Immature natural killer cell (primary cell): ENCODE measurements at regions not wholly inside any gene's neighbourhood (a gene's known extent, or its start where the extent isn't known, plus 50 kb on each side); places are given as distances from the start of the nearest gene placed in this dataset.

Experiments used
- DNase-seq, 3 donors: peaks; one replicate each; pipeline ENCODE4 v3.0.0; 2022; ENCODE audit warnings: mixed read lengths in 1 of 3
- H3K27ac Mint-ChIP-seq, 6 donors: one replicate each; pipeline ENCODE4 v1.8.0; 2020; ENCODE audit warnings: mixed read lengths in 6 of 6, mild to moderate bottlenecking in 5 of 6, inconsistent platforms in 4 of 6, moderate library complexity in 3 of 6
- H3K27me3 Mint-ChIP-seq, 3 donors: one replicate each; pipeline ENCODE4 v1.8.0; 2020 to 2021; ENCODE audit warnings: low read depth in 3 of 3, mild to moderate bottlenecking in 3 of 3, mixed read lengths in 3 of 3, moderate library complexity in 3 of 3, inconsistent platforms in 1 of 3
- H3K36me3 Mint-ChIP-seq, 3 donors: one replicate each; pipeline ENCODE4 v1.8.0; 2020; ENCODE audit warnings: mixed read lengths in 3 of 3, inconsistent platforms in 2 of 3, mild to moderate bottlenecking in 2 of 3
- H3K4me1 Mint-ChIP-seq, 2 donors: one replicate each; pipeline ENCODE4 v1.8.0; 2020; ENCODE audit warnings: inconsistent platforms in 2 of 2, mild to moderate bottlenecking in 2 of 2, mixed read lengths in 2 of 2, moderate library complexity in 1 of 2
- H3K4me3 Mint-ChIP-seq, 5 donors: one replicate each; pipeline ENCODE4 v1.8.0; 2020; ENCODE audit warnings: mild to moderate bottlenecking in 5 of 5, mixed read lengths in 5 of 5, inconsistent platforms in 3 of 5, moderate library complexity in 3 of 5
- H3K9me3 Mint-ChIP-seq, 6 donors: one replicate each; pipeline ENCODE4 v1.8.0; 2020; ENCODE audit warnings: mild to moderate bottlenecking in 6 of 6, mixed read lengths in 6 of 6, inconsistent platforms in 4 of 6, moderate library complexity in 3 of 6

- Mint-ChIP-seq H3K27me3 (peaks cover 2 to 21% (median 21%) of the 10 kb centered on the region in 3 donors), H3K27ac (peak overlapping the region in 3 of 6 donors; percentile 17 to 91 (median 35)), H3K4me3 (peak overlapping the region; percentile 86 to 93 (median 87))
These were observed 61.1 kb downstream of the SPATA31C2 start for GRCh38 chr9:88077071-88077617.

GRCh38 chr9:88076286-88077070 is 61.8 kb downstream of the SPATA31C2 start:
- peak; percentile 33 to 48 (median 36) for DNase-seq
- peaks cover 2 to 21% (median 21%) of the 10 kb centered on the region in 3 donors for H3K27me3 Mint-ChIP-seq

More at GRCh38 chr9:88077071-88077617, 61.1 kb downstream of the SPATA31C2 start:
- Mint-ChIP-seq H3K36me3 (no peaks in the 10 kb centered on the region), H3K9me3 (no peaks in the 10 kb centered on the region), H3K4me1 (peaks cover 10 to 19% of the 10 kb centered on the region in 2 donors)
- DNase-seq = no peak

GRCh38 chr9:88075966-88076285 is 62.3 kb downstream of the SPATA31C2 start:
- peaks cover 10 to 19% of the 10 kb centered on the region in 2 donors for H3K4me1 Mint-ChIP-seq
- no peaks in the 10 kb centered on the region for H3K36me3 Mint-ChIP-seq
- peak overlapping the region in 2 of 6 donors; percentile 17 to 83 for H3K27ac Mint-ChIP-seq
- DNase-seq = no peak
- H3K9me3 Mint-ChIP-seq = no peaks in the 10 kb centered on the region
- peak overlapping the region; percentile 86 to 93 (median 87) for H3K4me3 Mint-ChIP-seq
- H3K27me3 Mint-ChIP-seq = peaks cover 2 to 21% (median 21%) of the 10 kb centered on the region in 3 donors

More at GRCh38 chr9:88076286-88077070, 61.8 kb downstream of the SPATA31C2 start:
- Mint-ChIP-seq H3K27ac (peak overlapping the region in 3 of 6 donors; percentile 17 to 91 (median 75)), H3K4me3 (peak overlapping the region; percentile 86 to 93 (median 87)), H3K9me3 (no peaks in the 10 kb centered on the region), H3K36me3 (no peaks in the 10 kb centered on the region), H3K4me1 (peaks cover 10 to 19% of the 10 kb centered on the region in 2 donors)

GRCh38 chr9:88075506-88075905 is 62.8 kb downstream of the SPATA31C2 start:
- no peak for DNase-seq
- Mint-ChIP-seq H3K27me3 (peaks cover 2 to 21% (median 21%) of the 10 kb centered on the region in 3 donors), H3K36me3 (no peaks in the 10 kb centered on the region), H3K4me3 (peak overlapping the region; percentile 86 to 93 (median 87)), H3K27ac (no peak overlapping the region), H3K9me3 (no peaks in the 10 kb centered on the region), H3K4me1 (peaks cover 10 to 19% of the 10 kb centered on the region in 2 donors)

- H3K4me1 Mint-ChIP-seq = peaks cover 10 to 19% of the 10 kb centered on the region in 2 donors
- H3K36me3 Mint-ChIP-seq = no peaks in the 10 kb centered on the region
- H3K4me3 Mint-ChIP-seq = peak overlapping the region in 1 of 5 donors; percentile 27
- H3K9me3 Mint-ChIP-seq = no peaks in the 10 kb centered on the region
- no peak for DNase-seq
- H3K27ac Mint-ChIP-seq = no peak overlapping the region
- peaks cover 2 to 21% (median 21%) of the 10 kb centered on the region in 3 donors for H3K27me3 Mint-ChIP-seq
These were observed 63.3 kb downstream of the SPATA31C2 start for GRCh38 chr9:88074931-88075330.

- Mint-ChIP-seq H3K4me3 (no peak overlapping the region), H3K4me1 (peaks cover 10 to 19% of the 10 kb centered on the region in 2 donors), H3K36me3 (no peaks in the 10 kb centered on the region), H3K27ac (no peak overlapping the region), H3K9me3 (no peaks in the 10 kb centered on the region), H3K27me3 (peaks cover 0 to 19% (median 19%) of the 10 kb centered on the region in 3 donors)
- no peak for DNase-seq
These were observed 65.4 kb downstream of the SPATA31C2 start for GRCh38 chr9:88072831-88073375.

GRCh38 chr9:88071331-88071730 is 66.9 kb downstream of the SPATA31C2 start:
- no peak overlapping the region for H3K27ac Mint-ChIP-seq
- H3K9me3 Mint-ChIP-seq = no peaks in the 10 kb centered on the region
- peaks cover 8 to 31% (median 17%) of the 10 kb centered on the region in 3 donors for H3K27me3 Mint-ChIP-seq
- H3K4me1 Mint-ChIP-seq = peaks cover 4 to 8% of the 10 kb centered on the region in 2 donors
- H3K36me3 Mint-ChIP-seq = no peaks in the 10 kb centered on the region
- H3K4me3 Mint-ChIP-seq = no peak overlapping the region
- no peak for DNase-seq

GRCh38 chr9:88065619-88066018 is 72.7 kb downstream of the SPATA31C2 start:
- Mint-ChIP-seq H3K4me3 (no peak overlapping the region), H3K27ac (no peak overlapping the region), H3K36me3 (no peaks in the 10 kb centered on the region), H3K4me1 (no peaks in the 10 kb centered on the region), H3K27me3 (peaks cover 0 to 21% (median 8%) of the 10 kb centered on the region in 3 donors), H3K9me3 (no peaks in the 10 kb centered on the region)
- DNase-seq = no peak

GRCh38 chr9:88064554-88064953 is 73.7 kb downstream of the SPATA31C2 start:
- H3K4me1 Mint-ChIP-seq = peaks cover under 1% of the 10 kb centered on the region in 2 donors
- no peaks in the 10 kb centered on the region for H3K36me3 Mint-ChIP-seq
- H3K9me3 Mint-ChIP-seq = no peaks in the 10 kb centered on the region
- DNase-seq = no peak
- H3K27me3 Mint-ChIP-seq = peaks cover 0 to 21% (median 8%) of the 10 kb centered on the region in 3 donors
- no peak overlapping the region for H3K27ac Mint-ChIP-seq
- H3K4me3 Mint-ChIP-seq = no peak overlapping the region

GRCh38 chr9:88060746-88061145 is 77.5 kb downstream of the SPATA31C2 start:
- Mint-ChIP-seq H3K4me3 (no peak overlapping the region), H3K27ac (no peak overlapping the region), H3K36me3 (no peaks in the 10 kb centered on the region)

GRCh38 chr9:88059469-88059868 is 78.8 kb downstream of the SPATA31C2 start:
- peaks cover 0 to under 1% (median 0%) of the 10 kb centered on the region in 6 donors for H3K9me3 Mint-ChIP-seq
- H3K27me3 Mint-ChIP-seq = peaks cover 0 to 7% (median 4%) of the 10 kb centered on the region in 3 donors
- H3K27ac Mint-ChIP-seq = no peak overlapping the region

More at GRCh38 chr9:88060746-88061145, 77.5 kb downstream of the SPATA31C2 start:
- DNase-seq = no peak
- peaks cover 0 to 8% (median 2%) of the 10 kb centered on the region in 3 donors for H3K27me3 Mint-ChIP-seq
- H3K9me3 Mint-ChIP-seq = no peaks in the 10 kb centered on the region
- peaks cover 4 to 5% of the 10 kb centered on the region in 2 donors for H3K4me1 Mint-ChIP-seq

GRCh38 chr9:88056876-88057275 is 81.4 kb downstream of the SPATA31C2 start:
- DNase-seq = no peak
- Mint-ChIP-seq H3K9me3 (peaks cover 0 to 3% (median 0%) of the 10 kb centered on the region in 6 donors), H3K27me3 (peaks cover 0 to 7% (median 4%) of the 10 kb centered on the region in 3 donors), H3K4me3 (no peak overlapping the region), H3K36me3 (no peaks in the 10 kb centered on the region), H3K27ac (no peak overlapping the region), H3K4me1 (peaks cover 12 to 13% of the 10 kb centered on the region in 2 donors)

More at GRCh38 chr9:88059469-88059868, 78.8 kb downstream of the SPATA31C2 start:
- H3K36me3 Mint-ChIP-seq = no peaks in the 10 kb centered on the region
- DNase-seq = no peak
- H3K4me3 Mint-ChIP-seq = no peak overlapping the region
- H3K4me1 Mint-ChIP-seq = peaks cover 4 to 5% of the 10 kb centered on the region in 2 donors

- H3K36me3 Mint-ChIP-seq = no peaks in the 10 kb centered on the region
- no peak for DNase-seq
- no peak overlapping the region for H3K27ac Mint-ChIP-seq
- H3K4me3 Mint-ChIP-seq = no peak overlapping the region
- H3K9me3 Mint-ChIP-seq = peaks cover 0 to 3% (median 0%) of the 10 kb centered on the region in 6 donors
- H3K27me3 Mint-ChIP-seq = peaks cover 0 to 5% (median 5%) of the 10 kb centered on the region in 3 donors
- peaks cover 8 to 10% of the 10 kb centered on the region in 2 donors for H3K4me1 Mint-ChIP-seq
These were observed 79.6 kb upstream of the CDK20 start for GRCh38 chr9:88053856-88054501.
